Endothelial cell (in vitro differentiated cells): ENCODE measurements at regions not wholly inside any gene's neighbourhood (a gene's known extent, or its start where the extent isn't known, plus 50 kb on each side); places are given as distances from the start of the nearest gene placed in this dataset.
A peak's percentile ranks its signal among the peaks of the same experiment; 100 is the strongest.

ENCODE experiments used
- DNase-seq: peaks from one replicate; pipeline ENCODE4 v3.0.0; 2021; ENCODE audit warnings: low spot score
- H3K27ac Mint-ChIP-seq: one replicate; pipeline ENCODE4 v1.8.0; 2021; ENCODE audit warnings: mixed read lengths, inconsistent platforms; ENCODE audit not compliant: unreplicated experiment
- H3K27me3 Mint-ChIP-seq: one replicate; pipeline ENCODE4 v1.8.0; 2021; ENCODE audit warnings: mild to moderate bottlenecking, moderate library complexity, mixed read lengths, inconsistent platforms; ENCODE audit not compliant: unreplicated experiment
- H3K36me3 Mint-ChIP-seq: one replicate; pipeline ENCODE4 v1.8.0; 2021; ENCODE audit warnings: mild to moderate bottlenecking, low read depth, mixed read lengths, inconsistent platforms; ENCODE audit not compliant: unreplicated experiment
- H3K4me1 Mint-ChIP-seq: one replicate; pipeline ENCODE4 v1.8.0; 2021; ENCODE audit warnings: mild to moderate bottlenecking, mixed read lengths, inconsistent platforms; ENCODE audit not compliant: unreplicated experiment
- H3K4me3 Mint-ChIP-seq: one replicate; pipeline ENCODE4 v1.8.0; 2021; ENCODE audit warnings: mild to moderate bottlenecking, mixed read lengths, inconsistent platforms; ENCODE audit not compliant: unreplicated experiment
- H3K9me3 Mint-ChIP-seq: one replicate; pipeline ENCODE4 v1.8.0; 2021; ENCODE audit warnings: mixed read lengths, inconsistent platforms; ENCODE audit not compliant: unreplicated experiment
- TF ChIP-seq, protein P1 (sequence below): fragments of 200-600 bp; sonication (generic); IDR thresholded peaks from one replicate; pipeline ENCODE4 v1.5.0; 2021; ENCODE audit warnings: antibody characterized with exemption; ENCODE audit not compliant: unreplicated experiment

DNA sequence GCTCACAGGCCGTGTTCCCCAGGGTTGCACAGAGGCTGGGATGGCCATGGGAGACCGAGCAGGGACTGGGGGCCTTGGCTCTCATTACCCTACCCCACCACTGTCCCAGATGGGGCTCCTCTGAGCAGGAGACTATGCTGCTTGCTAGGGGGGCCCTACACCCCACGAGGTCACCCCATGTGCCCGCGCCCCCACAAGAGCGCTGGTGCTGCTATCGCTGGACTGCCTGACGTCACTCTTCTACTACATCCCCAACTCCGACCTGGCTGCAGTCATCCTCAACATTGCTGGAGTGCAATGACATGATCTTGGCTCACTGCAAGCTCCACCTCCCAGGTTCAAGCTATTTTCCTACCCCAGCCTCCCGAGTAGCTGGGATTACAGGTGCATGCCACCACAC is 307.7 kb downstream of the ARRDC4 start:
- Mint-ChIP-seq H3K4me3 (no peak overlapping the region), H3K9me3 (peaks cover 4% of the 10 kb centered on the region), H3K27ac (no peak overlapping the region), H3K27me3 (peaks cover 3% of the 10 kb centered on the region), H3K36me3 (no peaks in the 10 kb centered on the region), H3K4me1 (no peaks in the 10 kb centered on the region)
- TF ChIP-seq, protein P1, sequence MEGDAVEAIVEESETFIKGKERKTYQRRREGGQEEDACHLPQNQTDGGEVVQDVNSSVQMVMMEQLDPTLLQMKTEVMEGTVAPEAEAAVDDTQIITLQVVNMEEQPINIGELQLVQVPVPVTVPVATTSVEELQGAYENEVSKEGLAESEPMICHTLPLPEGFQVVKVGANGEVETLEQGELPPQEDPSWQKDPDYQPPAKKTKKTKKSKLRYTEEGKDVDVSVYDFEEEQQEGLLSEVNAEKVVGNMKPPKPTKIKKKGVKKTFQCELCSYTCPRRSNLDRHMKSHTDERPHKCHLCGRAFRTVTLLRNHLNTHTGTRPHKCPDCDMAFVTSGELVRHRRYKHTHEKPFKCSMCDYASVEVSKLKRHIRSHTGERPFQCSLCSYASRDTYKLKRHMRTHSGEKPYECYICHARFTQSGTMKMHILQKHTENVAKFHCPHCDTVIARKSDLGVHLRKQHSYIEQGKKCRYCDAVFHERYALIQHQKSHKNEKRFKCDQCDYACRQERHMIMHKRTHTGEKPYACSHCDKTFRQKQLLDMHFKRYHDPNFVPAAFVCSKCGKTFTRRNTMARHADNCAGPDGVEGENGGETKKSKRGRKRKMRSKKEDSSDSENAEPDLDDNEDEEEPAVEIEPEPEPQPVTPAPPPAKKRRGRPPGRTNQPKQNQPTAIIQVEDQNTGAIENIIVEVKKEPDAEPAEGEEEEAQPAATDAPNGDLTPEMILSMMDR, result no peak
- no peak for DNase-seq

DNA sequence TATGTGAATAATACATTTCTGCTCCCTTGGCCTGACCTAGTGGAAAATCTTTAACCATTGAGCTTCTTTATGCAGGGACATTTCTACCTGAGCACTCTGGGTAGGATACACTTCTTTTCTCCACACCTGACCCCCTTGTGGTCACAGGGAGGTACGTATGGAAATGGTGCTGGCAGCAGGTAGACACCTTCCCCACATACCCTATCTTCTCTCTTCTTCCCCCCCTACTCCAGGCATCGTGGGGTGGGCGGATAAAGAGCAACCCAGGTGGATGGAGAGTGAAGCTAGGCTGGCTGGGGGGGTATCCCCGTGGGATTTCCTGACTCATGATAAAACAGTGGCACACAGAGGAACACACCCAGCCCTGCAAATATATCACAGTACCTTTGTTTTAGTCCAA is 312.1 kb downstream of the ARRDC4 start:
- peaks cover 7% of the 10 kb centered on the region for H3K27me3 Mint-ChIP-seq
- TF ChIP-seq, protein P1, result peak; percentile 32
- H3K4me3 Mint-ChIP-seq, result no peak overlapping the region
- no peaks in the 10 kb centered on the region for H3K9me3 Mint-ChIP-seq
- no peak overlapping the region for H3K27ac Mint-ChIP-seq
- no peaks in the 10 kb centered on the region for H3K4me1 Mint-ChIP-seq
- DNase-seq, result no peak
- no peaks in the 10 kb centered on the region for H3K36me3 Mint-ChIP-seq

GRCh38 chr15:98276018-98276417 is 315.5 kb downstream of the ARRDC4 start:
- H3K4me1 Mint-ChIP-seq, result peaks cover 7% of the 10 kb centered on the region
- H3K9me3 Mint-ChIP-seq, result no peaks in the 10 kb centered on the region
- no peaks in the 10 kb centered on the region for H3K36me3 Mint-ChIP-seq
- no peak for DNase-seq
- TF ChIP-seq, protein P1, result no peak
- H3K27ac Mint-ChIP-seq, result no peak overlapping the region
- peaks cover 4% of the 10 kb centered on the region for H3K27me3 Mint-ChIP-seq
- no peak overlapping the region for H3K4me3 Mint-ChIP-seq

GRCh38 chr15:98277602-98278001 is 317.1 kb downstream of the ARRDC4 start:
- no peak overlapping the region for H3K27ac Mint-ChIP-seq
- peaks cover 12% of the 10 kb centered on the region for H3K4me1 Mint-ChIP-seq
- H3K4me3 Mint-ChIP-seq, result no peak overlapping the region
- TF ChIP-seq, protein P1, result no peak
- peaks cover 6% of the 10 kb centered on the region for H3K27me3 Mint-ChIP-seq
- no peak for DNase-seq
- peaks cover 2% of the 10 kb centered on the region for H3K36me3 Mint-ChIP-seq
- no peaks in the 10 kb centered on the region for H3K9me3 Mint-ChIP-seq

- Mint-ChIP-seq H3K36me3 (peaks cover 4% of the 10 kb centered on the region), H3K4me1 (peaks cover 24% of the 10 kb centered on the region), H3K9me3 (no peaks in the 10 kb centered on the region), H3K4me3 (no peak overlapping the region), H3K27me3 (peaks cover 7% of the 10 kb centered on the region), H3K27ac (no peak overlapping the region)
- DNase-seq, result no peak
- TF ChIP-seq, protein P1, result no peak
These were observed 319.9 kb downstream of the ARRDC4 start for GRCh38 chr15:98280284-98280975.
